ENCODE measurements at regions not wholly inside any gene's neighbourhood (a gene's known extent, or its start where the extent isn't known, plus 50 kb on each side); places are given as distances from the start of the nearest gene placed in this dataset.

GRCh38 chr9:85430659-85431338 lies 311.0 kb downstream of the AGTPBP1 start:
- no peaks in the 10 kb centered on the region for H4K20me1 ChIP-seq (replicated peaks; ENCODE audit: control insufficient read depth, insufficient read depth, low read length)
- BruUV-seq (replicated peaks), result no TSS peak
- in situ Hi-C loops (cut with MboI) (no loop called here), intact Hi-C loops (cut with micrococcal nuclease) (no loop called here)
- H3K9ac ChIP-seq (ENCODE audit: insufficient read depth in 1 of 2, low read depth in 2 of 2, low read length in 2 of 2), result no peak overlapping the region
- no peaks in the 10 kb centered on the region for H3K9me1 ChIP-seq (ENCODE audit: control insufficient read depth, insufficient read depth, low read length)
- no peak for TF ChIP-seq ETV1 (tag; conservative IDR thresholded peaks at IDR 0.05; ENCODE audit: low read depth)
- TF ChIP-seq CREB1 (IDR thresholded peaks at IDR 0.05), result no peak
- no peak for TF ChIP-seq CREB1 (CRISPR knock-in tag; IDR thresholded peaks at IDR 0.05)
- no peak for TF ChIP-seq FOXK1 (CRISPR knock-in tag; IDR thresholded peaks at IDR 0.05; ENCODE audit: borderline replicate concordance)
- peak; percentile 11; the same call in 1 of the 2 replicates for TF ChIP-seq RFX1 (IDR thresholded peaks at IDR 0.05)
- no peaks in the 10 kb centered on the region for H3K36me3 ChIP-seq (ENCODE audit: control insufficient read depth, insufficient read depth, low read length)
- H3K4me2 ChIP-seq (ENCODE audit: insufficient read depth, low read length), result no peak overlapping the region
- WGBS (ENCODE audit: insufficient coverage, low coverage, missing lambda C conversion rate), result 2% methylated on average over 16 of the region's 18 CpGs
- H3K27ac ChIP-seq (ENCODE audit: extremely low read depth, low read depth, low read length), result no peak overlapping the region
- H3K27me3 ChIP-seq (ENCODE audit: control insufficient read depth in 2 of 2, insufficient read depth in 2 of 2, low read length in 2 of 2), result peaks cover 0 to 5% of the 10 kb centered on the region in 2 experiments; a peak in 2 of 5 replicates
- ChIA-PET CTCF (ENCODE audit: low intra/inter-chr PET ratio) (no interaction called here), POLR2A (no interaction called here)
- no peaks in the 10 kb centered on the region for H3K4me1 ChIP-seq (replicated peaks in 1 of 2; ENCODE audit: control insufficient read depth in 2 of 2, insufficient read depth in 2 of 2, low read length in 2 of 2)
- FAIRE-seq, result no peak
- H3K4me3 ChIP-seq, result no peak overlapping the region
- no peak overlapping the region for H2AFZ ChIP-seq (ENCODE audit: low read depth, low read length)
- no peak for ATAC-seq
- no peaks in the 10 kb centered on the region for H3K9me3 ChIP-seq (replicated peaks; ENCODE audit: control insufficient read depth, insufficient read depth, low read depth, low read length)
- DNase-seq (ENCODE audit: extremely low read depth in 1 of 4, low spot score in 3 of 4), result no peak
- H3K79me2 ChIP-seq (ENCODE audit: control insufficient read depth, insufficient read depth, low read length), result no peaks in the 10 kb centered on the region

GRCh38 chr9:85428230-85428629 lies 313.5 kb downstream of the AGTPBP1 start:
- POLR2A ChIA-PET, result no interaction called here
- in situ Hi-C loops (cut with MboI), result no loop called here
- Histone ChIP-seq H3K4me2 (ENCODE audit: insufficient read depth, low read length) (no peak overlapping the region), H3K4me1 (replicated peaks in 1 of 2; ENCODE audit: control insufficient read depth in 2 of 2, insufficient read depth in 2 of 2, low read length in 2 of 2) (no peaks in the 10 kb centered on the region), H3K36me3 (ENCODE audit: control insufficient read depth, insufficient read depth, low read length) (no peaks in the 10 kb centered on the region), H4K20me1 (replicated peaks; ENCODE audit: control insufficient read depth, insufficient read depth, low read length) (no peaks in the 10 kb centered on the region), H3K79me2 (ENCODE audit: control insufficient read depth, insufficient read depth, low read length) (no peaks in the 10 kb centered on the region), H3K9me3 (replicated peaks; ENCODE audit: control insufficient read depth, insufficient read depth, low read depth, low read length) (no peaks in the 10 kb centered on the region), H2AFZ (ENCODE audit: low read depth, low read length) (no peak overlapping the region), H3K9me1 (ENCODE audit: control insufficient read depth, insufficient read depth, low read length) (no peaks in the 10 kb centered on the region), H3K4me3 (no peak overlapping the region), H3K27ac (ENCODE audit: extremely low read depth, low read depth, low read length) (no peak overlapping the region), H3K27me3 (ENCODE audit: control insufficient read depth in 2 of 2, insufficient read depth in 2 of 2, low read length in 2 of 2) (peaks cover 0 to 5% of the 10 kb centered on the region in 2 experiments; a peak in 2 of 5 replicates), H3K9ac (ENCODE audit: insufficient read depth in 1 of 2, low read depth in 2 of 2, low read length in 2 of 2) (no peak overlapping the region)
- DNase-seq (ENCODE audit: extremely low read depth in 1 of 4, low spot score in 3 of 4) (no peak), ATAC-seq (no peak), FAIRE-seq (no peak)
- BruUV-seq (replicated peaks), result no TSS peak
- intact Hi-C loops (cut with micrococcal nuclease), result loop anchor here (10.0 kb wide), 1 partner anchor 1033 kb away; no protein-coding TSS in a partner anchor
- TF ChIP-seq ZNF274 (IDR thresholded peaks at IDR 0.05; ENCODE audit: borderline replicate concordance, low read depth, low read length) (no peak), HNRNPK (IDR thresholded peaks at IDR 0.05; ENCODE audit: low read depth, low read length, poor library complexity, severe bottlenecking) (no peak), ZKSCAN3 (CRISPR knock-in tag; IDR thresholded peaks at IDR 0.05) (no peak), E2F3 (CRISPR knock-in tag; IDR thresholded peaks at IDR 0.05) (no peak), CLOCK (CRISPR knock-in tag; IDR thresholded peaks at IDR 0.05; ENCODE audit: borderline replicate concordance) (no peak)
- WGBS (ENCODE audit: insufficient coverage, low coverage, missing lambda C conversion rate), result 5% methylated on average over 5 of the region's 6 CpGs
- CTCF ChIA-PET (ENCODE audit: low intra/inter-chr PET ratio), result no interaction called here
